SK-N-MC (cell line): ENCODE measurements at regions not wholly inside any gene's neighbourhood (a gene's known extent, or its start where the extent isn't known, plus 50 kb on each side); places are given as distances from the start of the nearest gene placed in this dataset.

Experiments used
- EZH2 ChIP-seq: fragments of 200-600 bp; sonication (generic); IDR thresholded peaks from one replicate; pipeline ENCODE4 v1.6.1; 2017; ENCODE audit warnings: antibody characterized with exemption
- FOXP2 ChIP-seq: optimal IDR thresholded peaks from 2 replicates; pipeline ENCODE3; 2011; ENCODE audit warnings: mild to moderate bottlenecking, moderate library complexity; ENCODE audit not compliant: insufficient read depth; ENCODE audit errors: extremely low read length, control extremely low read depth
- POLR2AphosphoS5 ChIP-seq: IDR thresholded peaks from 2 replicates; pipeline ENCODE4 v1.6.1; 2012; ENCODE audit warnings: mild to moderate bottlenecking, low read depth, low read length, borderline replicate concordance

- no peak for TF ChIP-seq EZH2
- TF ChIP-seq POLR2AphosphoS5: no peak
- TF ChIP-seq FOXP2: no peak
These were observed 617.4 kb downstream of the BCL11A start for GRCh38 chr2:59936048-59936447.
